Progenitor cell of endocrine pancreas (in vitro differentiated cells): ENCODE measurements at regions not wholly inside any gene's neighbourhood (a gene's known extent, or its start where the extent isn't known, plus 50 kb on each side); places are given as distances from the start of the nearest gene placed in this dataset.

Experiments
- DNase-seq: peaks from one replicate; pipeline ENCODE4 v3.0.0; 2021; ENCODE audit warnings: low spot score; ENCODE audit not compliant: unreplicated experiment
- H3K27ac Mint-ChIP-seq: 2 replicates; pipeline ENCODE4 v1.8.0; 2021; ENCODE audit warnings: mild to moderate bottlenecking, moderate library complexity, mixed read lengths
- H3K27me3 Mint-ChIP-seq: 2 replicates; pipeline ENCODE4 v1.8.0; 2021; ENCODE audit warnings: mixed read lengths
- H3K36me3 Mint-ChIP-seq: 2 replicates; pipeline ENCODE4 v1.8.0; 2022; ENCODE audit warnings: mixed read lengths; ENCODE audit not compliant: insufficient read depth
- H3K4me1 Mint-ChIP-seq: 2 replicates; pipeline ENCODE4 v1.8.0; 2021; ENCODE audit warnings: low read depth, mixed read lengths
- H3K4me3 Mint-ChIP-seq: 2 replicates; pipeline ENCODE4 v1.8.0; 2021; ENCODE audit warnings: low read depth, mild to moderate bottlenecking, moderate library complexity, mixed read lengths
- H3K9me3 Mint-ChIP-seq: 2 replicates; pipeline ENCODE4 v1.8.0; 2021; ENCODE audit warnings: low read depth, mixed read lengths
- CTCF ChIP-seq: fragments of 200-600 bp; sonication (generic); IDR thresholded peaks from one replicate; pipeline ENCODE4 v1.5.0; 2021; ENCODE audit warnings: antibody characterized with exemption, mild to moderate bottlenecking; ENCODE audit not compliant: unreplicated experiment

DNA sequence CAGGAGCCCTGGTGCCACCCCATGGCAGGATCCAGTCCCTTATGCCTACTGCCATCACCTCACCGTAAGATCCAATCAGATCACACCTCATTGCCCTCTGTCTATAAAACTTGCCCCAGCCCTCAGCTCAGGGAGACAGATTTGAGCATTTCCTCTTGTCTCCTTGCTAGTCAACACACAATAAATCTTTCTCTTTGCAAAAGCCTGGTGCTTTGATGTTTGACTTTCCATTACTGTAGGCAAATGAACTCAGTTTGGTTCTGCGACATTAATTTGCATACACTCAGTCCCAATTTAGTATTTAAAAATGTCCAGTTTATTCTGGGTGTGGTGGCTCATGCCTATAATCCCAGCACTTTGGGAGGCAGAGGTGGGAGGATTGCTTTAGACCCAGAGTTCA is 188.4 kb downstream of the AEBP2 start:
- peaks cover 4% of the 10 kb centered on the region for H3K9me3 Mint-ChIP-seq
- TF ChIP-seq CTCF, result no peak
- no peaks in the 10 kb centered on the region for H3K27me3 Mint-ChIP-seq
- no peak overlapping the region for H3K27ac Mint-ChIP-seq
- no peaks in the 10 kb centered on the region for H3K36me3 Mint-ChIP-seq
- H3K4me1 Mint-ChIP-seq, result peaks cover 4% of the 10 kb centered on the region
- no peak for DNase-seq
- H3K4me3 Mint-ChIP-seq, result no peak overlapping the region

DNA sequence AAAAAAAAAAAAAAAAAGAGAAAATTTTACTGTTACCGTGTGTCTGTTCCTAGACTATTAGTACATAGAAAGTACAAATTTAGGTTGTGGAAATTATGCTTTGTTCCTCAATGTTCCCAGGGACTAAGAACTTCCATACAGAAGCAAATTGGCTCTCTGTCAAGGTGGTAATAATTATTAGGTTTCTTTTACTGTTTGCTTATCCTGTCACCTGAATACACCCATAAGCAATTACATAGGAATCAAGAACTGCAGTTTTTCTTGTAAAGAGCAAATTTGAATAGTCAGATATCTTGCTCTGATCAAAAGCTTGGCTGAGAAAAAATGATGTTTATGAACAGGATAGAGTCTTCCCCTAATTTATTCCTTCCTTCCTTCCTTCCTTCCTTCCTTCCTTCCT is 191.2 kb downstream of the AEBP2 start:
- peaks cover 4% of the 10 kb centered on the region for H3K9me3 Mint-ChIP-seq
- no peak overlapping the region for H3K4me3 Mint-ChIP-seq
- TF ChIP-seq CTCF, result no peak
- no peaks in the 10 kb centered on the region for H3K36me3 Mint-ChIP-seq
- no peak for DNase-seq
- peaks cover 5% of the 10 kb centered on the region for H3K4me1 Mint-ChIP-seq
- H3K27me3 Mint-ChIP-seq, result no peaks in the 10 kb centered on the region
- H3K27ac Mint-ChIP-seq, result no peak overlapping the region

DNA sequence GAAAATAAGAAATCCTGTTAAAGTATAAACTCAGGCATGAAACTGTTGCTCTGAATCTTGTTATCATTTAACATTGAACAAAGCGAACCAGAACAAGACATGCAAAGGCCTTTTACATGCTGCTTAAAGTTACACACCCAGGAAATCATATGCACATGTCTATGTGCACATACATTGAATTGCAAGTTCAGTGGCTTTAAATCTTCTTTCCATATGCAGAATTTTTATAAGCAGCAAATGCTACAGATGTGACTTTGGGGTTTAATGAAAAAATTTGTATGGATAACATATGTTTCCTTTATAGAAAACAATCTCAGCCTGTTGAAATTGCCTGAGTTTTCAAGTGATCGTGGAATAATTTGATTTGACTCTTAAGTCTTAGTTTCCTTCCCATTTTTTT is 193.9 kb downstream of the AEBP2 start:
- Mint-ChIP-seq H3K4me1 (peaks cover 10% of the 10 kb centered on the region), H3K4me3 (no peak overlapping the region), H3K27me3 (no peaks in the 10 kb centered on the region), H3K27ac (no peak overlapping the region), H3K9me3 (peaks cover 4% of the 10 kb centered on the region), H3K36me3 (peaks cover 4% of the 10 kb centered on the region)
- no peak for DNase-seq
- TF ChIP-seq CTCF, result no peak

DNA sequence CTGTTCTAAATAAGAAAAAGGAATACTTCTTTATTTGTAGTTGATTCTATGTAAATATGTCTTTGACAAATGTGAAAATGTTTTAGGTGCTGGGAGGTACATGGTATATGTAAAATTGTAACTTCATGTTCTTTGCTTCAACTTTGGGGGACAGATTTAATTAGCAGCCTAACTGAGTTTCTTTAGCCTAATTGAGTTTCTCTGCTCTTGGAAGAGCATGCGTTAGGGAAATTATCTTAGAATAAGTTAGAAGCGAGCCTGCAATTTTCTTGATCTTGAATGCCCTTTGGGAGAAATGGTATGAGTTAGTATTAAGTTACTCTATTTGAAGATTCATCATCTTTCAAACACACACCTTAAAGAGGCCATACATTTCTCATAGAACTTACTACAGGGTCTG is 194.3 kb downstream of the AEBP2 start:
- TF ChIP-seq CTCF, result no peak
- peaks cover 4% of the 10 kb centered on the region for H3K36me3 Mint-ChIP-seq
- H3K4me1 Mint-ChIP-seq, result peaks cover 10% of the 10 kb centered on the region
- no peaks in the 10 kb centered on the region for H3K27me3 Mint-ChIP-seq
- H3K9me3 Mint-ChIP-seq, result peaks cover 4% of the 10 kb centered on the region
- H3K27ac Mint-ChIP-seq, result no peak overlapping the region
- no peak for DNase-seq
- H3K4me3 Mint-ChIP-seq, result no peak overlapping the region

DNA sequence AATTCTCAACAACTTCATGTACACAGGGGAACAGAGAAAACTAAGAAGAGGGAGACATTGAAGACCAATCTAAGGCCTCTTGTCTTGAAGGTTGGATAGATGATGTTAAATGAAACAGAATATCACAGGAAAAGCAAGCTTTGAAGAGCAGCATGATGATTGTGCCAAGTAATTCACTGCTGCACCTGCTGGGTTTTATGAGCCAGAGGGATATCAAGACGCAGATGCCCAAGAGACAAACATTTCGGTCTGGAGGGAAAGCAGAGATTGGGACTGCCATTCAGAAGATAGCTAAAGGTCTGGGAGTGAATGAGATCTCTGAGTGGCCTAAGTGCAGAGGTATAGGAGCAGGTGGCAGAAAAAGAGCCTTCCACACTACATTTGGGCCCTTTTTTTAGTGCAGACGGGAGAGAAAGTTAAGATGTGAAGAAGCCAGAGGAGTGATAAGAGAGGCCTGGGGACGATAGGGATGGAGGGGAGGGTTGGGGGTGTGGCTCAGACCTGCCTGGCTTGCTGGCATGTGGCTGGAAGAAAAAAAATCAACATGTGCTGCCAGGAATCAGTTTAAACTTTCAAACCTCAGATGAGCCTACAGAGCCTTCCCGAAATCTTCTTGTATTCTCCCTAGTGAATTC is 200.6 kb downstream of the AEBP2 start:
- H3K36me3 Mint-ChIP-seq, result peaks cover 4% of the 10 kb centered on the region
- no peaks in the 10 kb centered on the region for H3K27me3 Mint-ChIP-seq
- H3K27ac Mint-ChIP-seq, result no peak overlapping the region
- peaks cover 18% of the 10 kb centered on the region for H3K4me1 Mint-ChIP-seq
- no peak for DNase-seq
- peaks cover 11% of the 10 kb centered on the region for H3K9me3 Mint-ChIP-seq
- TF ChIP-seq CTCF, result no peak
- H3K4me3 Mint-ChIP-seq, result no peak overlapping the region
